ENCODE measurements at regions not wholly inside any gene's neighbourhood (a gene's known extent, or its start where the extent isn't known, plus 50 kb on each side); places are given as distances from the start of the nearest gene placed in this dataset.

GRCh38 chr7:159212226-159212625 lies 67.6 kb upstream of the VIPR2 start:
- TF ChIP-seq POLR2A (IDR thresholded peaks at IDR 0.05): no peak
- TF ChIP-seq, protein P1, sequence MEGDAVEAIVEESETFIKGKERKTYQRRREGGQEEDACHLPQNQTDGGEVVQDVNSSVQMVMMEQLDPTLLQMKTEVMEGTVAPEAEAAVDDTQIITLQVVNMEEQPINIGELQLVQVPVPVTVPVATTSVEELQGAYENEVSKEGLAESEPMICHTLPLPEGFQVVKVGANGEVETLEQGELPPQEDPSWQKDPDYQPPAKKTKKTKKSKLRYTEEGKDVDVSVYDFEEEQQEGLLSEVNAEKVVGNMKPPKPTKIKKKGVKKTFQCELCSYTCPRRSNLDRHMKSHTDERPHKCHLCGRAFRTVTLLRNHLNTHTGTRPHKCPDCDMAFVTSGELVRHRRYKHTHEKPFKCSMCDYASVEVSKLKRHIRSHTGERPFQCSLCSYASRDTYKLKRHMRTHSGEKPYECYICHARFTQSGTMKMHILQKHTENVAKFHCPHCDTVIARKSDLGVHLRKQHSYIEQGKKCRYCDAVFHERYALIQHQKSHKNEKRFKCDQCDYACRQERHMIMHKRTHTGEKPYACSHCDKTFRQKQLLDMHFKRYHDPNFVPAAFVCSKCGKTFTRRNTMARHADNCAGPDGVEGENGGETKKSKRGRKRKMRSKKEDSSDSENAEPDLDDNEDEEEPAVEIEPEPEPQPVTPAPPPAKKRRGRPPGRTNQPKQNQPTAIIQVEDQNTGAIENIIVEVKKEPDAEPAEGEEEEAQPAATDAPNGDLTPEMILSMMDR (IDR thresholded peaks at IDR 0.05): no peak

All from right lobe of liver (tissue), 4 donors.